Fibroblast of the aortic adventitia (primary cell): ENCODE measurements at regions not wholly inside any gene's neighbourhood (a gene's known extent, or its start where the extent isn't known, plus 50 kb on each side); places are given as distances from the start of the nearest gene placed in this dataset.

Experiments used
- DNase-seq: peaks from one replicate; pipeline ENCODE4 v3.0.0-alpha.2; 2010; ENCODE audit warnings: low read depth
- H3K4me3 ChIP-seq: 2 replicates; pipeline ENCODE4 v1.5.1; 2011; ENCODE audit warnings: low read depth, mild to moderate bottlenecking, control low read depth, low read length, moderate library complexity
- TF ChIP-seq, protein P1 (sequence below): IDR thresholded peaks from 2 replicates; pipeline ENCODE4 v1.5.1; 2011; ENCODE audit warnings: mild to moderate bottlenecking, low read length, control low read depth, inconsistent platforms; ENCODE audit not compliant: insufficient read depth

DNA sequence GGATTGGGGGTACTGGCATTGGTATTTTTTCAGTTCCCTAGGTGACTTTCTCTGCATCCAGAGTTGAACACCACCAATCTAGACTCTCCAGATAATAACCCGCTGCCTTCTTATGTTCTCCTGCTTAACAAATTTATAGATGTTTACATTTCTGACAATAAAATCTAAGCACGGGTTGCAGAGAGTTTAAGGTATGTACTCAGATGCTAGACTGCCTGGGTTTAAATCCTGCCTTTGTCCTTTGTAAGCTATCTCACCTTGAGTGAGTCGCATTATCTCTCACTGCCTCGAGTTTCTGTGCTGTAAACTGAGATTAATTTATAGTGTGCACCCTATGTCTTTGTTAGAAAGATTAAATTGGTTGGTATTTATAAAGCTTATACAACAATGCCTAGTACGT is 131.4 kb upstream of the ARGLU1 start:
- DNase-seq = no peak

DNA sequence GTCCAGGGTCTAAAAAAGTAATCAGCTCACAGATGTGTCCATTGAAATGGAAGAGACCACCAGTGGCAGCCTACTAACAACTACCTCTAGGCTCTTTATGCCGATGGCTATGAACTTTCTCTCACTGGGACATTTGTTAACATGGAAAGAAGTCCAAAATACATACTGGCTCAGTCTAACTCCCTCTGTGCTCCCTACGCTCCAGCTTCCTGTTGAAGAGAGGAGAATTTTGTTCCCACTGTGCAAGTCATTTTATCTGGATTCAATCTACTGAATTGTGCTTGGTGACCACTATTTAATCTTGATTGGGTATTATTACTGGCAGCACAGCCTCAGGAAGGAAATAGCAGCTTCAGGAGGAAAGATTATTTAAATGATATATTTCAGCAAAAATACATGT is 128.8 kb upstream of the ARGLU1 start:
- no peak overlapping the region for H3K4me3 ChIP-seq
- no peak for DNase-seq
- TF ChIP-seq, protein P1, sequence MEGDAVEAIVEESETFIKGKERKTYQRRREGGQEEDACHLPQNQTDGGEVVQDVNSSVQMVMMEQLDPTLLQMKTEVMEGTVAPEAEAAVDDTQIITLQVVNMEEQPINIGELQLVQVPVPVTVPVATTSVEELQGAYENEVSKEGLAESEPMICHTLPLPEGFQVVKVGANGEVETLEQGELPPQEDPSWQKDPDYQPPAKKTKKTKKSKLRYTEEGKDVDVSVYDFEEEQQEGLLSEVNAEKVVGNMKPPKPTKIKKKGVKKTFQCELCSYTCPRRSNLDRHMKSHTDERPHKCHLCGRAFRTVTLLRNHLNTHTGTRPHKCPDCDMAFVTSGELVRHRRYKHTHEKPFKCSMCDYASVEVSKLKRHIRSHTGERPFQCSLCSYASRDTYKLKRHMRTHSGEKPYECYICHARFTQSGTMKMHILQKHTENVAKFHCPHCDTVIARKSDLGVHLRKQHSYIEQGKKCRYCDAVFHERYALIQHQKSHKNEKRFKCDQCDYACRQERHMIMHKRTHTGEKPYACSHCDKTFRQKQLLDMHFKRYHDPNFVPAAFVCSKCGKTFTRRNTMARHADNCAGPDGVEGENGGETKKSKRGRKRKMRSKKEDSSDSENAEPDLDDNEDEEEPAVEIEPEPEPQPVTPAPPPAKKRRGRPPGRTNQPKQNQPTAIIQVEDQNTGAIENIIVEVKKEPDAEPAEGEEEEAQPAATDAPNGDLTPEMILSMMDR = no peak

More for the DNA sequence above, 131.4 kb upstream of the ARGLU1 start:
- no peak overlapping the region for H3K4me3 ChIP-seq
- TF ChIP-seq, protein P1 = no peak

DNA sequence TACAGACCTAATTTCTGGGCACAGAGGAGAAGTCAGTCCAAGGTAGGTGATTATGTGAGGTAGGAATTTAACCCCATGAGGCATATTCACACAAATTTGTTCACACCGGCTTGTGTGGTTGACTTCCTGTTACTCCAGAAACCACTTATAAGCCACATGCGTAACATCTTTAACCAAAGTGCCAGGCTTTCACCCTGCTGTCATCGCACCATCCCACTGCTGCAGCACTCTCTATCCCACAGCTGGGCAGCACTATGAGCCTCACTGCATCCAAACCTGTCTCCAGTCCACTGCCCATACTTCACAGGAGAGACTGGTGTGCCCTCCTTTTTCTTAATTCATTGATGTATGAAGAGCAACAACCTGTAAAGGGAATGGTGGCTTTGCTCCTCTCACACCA is 128.2 kb upstream of the ARGLU1 start:
- TF ChIP-seq, protein P1 = no peak
- no peak for DNase-seq

DNA sequence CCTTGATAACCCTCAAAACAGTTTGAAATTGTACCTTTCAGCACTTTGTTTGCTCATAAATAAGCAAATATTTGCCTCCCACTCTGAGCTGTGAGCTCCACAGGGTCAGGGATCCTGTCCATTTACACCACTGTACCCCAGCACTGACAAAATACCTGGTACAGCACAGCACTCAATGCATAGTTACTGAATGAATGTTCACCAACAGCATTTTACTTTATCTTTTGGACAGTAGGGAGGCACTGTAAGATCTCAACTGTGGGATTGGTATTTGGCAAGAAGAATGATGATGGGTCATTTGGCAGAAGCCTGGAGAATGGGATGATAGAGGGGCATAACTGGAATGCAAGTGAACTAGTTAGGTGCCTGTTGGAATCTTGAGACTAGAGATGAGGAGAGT is 127.2 kb upstream of the ARGLU1 start:
- TF ChIP-seq, protein P1 = no peak
- DNase-seq = no peak
- no peak overlapping the region for H3K4me3 ChIP-seq

More for the DNA sequence above, 128.2 kb upstream of the ARGLU1 start:
- H3K4me3 ChIP-seq = no peak overlapping the region

DNA sequence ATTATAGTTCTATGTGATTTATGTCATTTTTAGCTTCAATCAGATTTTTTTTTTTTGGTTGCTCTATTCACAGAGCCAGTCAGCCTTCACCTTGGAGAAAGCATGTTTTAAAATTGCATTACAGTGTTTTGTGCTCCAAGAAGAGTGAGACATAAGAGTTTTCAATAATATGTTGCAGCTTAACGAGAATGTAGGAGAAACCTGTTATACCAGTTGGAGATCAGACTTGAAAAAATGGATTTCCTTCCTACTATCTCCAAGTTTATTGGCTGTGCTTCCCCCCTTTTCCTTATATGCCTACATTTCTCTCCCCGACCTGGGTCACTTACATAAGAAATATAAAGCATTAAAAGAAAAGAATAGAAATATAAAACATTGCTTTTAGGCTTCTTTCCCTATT is 123.9 kb upstream of the ARGLU1 start:
- TF ChIP-seq, protein P1 = no peak
- no peak overlapping the region for H3K4me3 ChIP-seq
- DNase-seq = no peak

DNA sequence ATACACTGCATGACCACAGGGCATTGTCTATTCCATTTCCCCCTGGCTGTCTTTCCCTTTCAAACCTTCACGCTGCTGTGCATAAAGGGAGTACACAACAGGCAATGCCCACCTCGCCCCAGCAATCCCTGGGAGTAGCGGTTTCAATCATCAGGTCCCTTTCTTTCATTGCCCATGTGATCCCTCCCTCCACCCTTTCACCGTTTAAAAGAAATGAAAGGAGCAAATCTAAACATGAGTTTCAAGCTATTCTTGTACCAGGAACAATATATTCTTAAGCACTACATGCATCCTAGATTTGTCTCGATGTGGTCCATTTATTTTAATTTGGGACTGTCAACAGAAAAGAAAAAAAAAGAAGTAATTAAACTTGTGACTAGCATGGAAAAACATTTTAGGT is 123.4 kb upstream of the ARGLU1 start:
- TF ChIP-seq, protein P1 = no peak
- no peak overlapping the region for H3K4me3 ChIP-seq
- no peak for DNase-seq

DNA sequence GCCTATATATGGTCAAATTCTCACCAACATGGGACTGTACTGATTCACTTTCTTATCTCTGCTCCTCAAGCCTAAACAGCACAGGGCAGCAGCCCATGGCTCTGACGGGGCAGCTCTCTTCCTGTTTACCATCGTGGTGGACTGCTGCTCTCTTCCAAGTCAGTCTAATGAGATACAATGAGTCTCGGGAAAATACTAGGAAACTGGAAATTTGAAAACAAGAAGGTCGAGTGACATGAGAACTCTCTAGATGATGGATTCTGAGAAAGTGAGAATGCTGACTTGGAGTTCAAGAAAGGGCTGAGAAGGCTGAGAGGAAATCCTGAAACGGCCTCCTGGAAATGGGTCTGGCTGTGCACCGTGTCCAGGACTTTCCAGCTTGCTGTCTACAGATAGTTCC is 122.8 kb upstream of the ARGLU1 start:
- TF ChIP-seq, protein P1 = no peak
- no peak overlapping the region for H3K4me3 ChIP-seq
- DNase-seq = no peak
